ENCODE measurements at regions not wholly inside any gene's neighbourhood (a gene's known extent, or its start where the extent isn't known, plus 50 kb on each side); places are given as distances from the start of the nearest gene placed in this dataset.
"Not testable (repeated sequence)": the region's sequence is repeated elsewhere in the genome, so short reads cannot be mapped to it uniquely, and the experiment has no call there.

GRCh38 chr1:187054862-187055757, 226.4 kb downstream of the PLA2G4A start:
- H3K4me1 ChIP-seq (ENCODE audit: control insufficient read depth, insufficient read depth, low read length): no peaks in the 10 kb centered on the region
- H3K9me3 ChIP-seq (ENCODE audit: control insufficient read depth, low read length): no peaks in the 10 kb centered on the region
- no peak overlapping the region for H3K27ac ChIP-seq (ENCODE audit: insufficient read depth, low read depth, low read length, poor library complexity, severe bottlenecking)
- no peaks in the 10 kb centered on the region for H3K36me3 ChIP-seq (ENCODE audit: control insufficient read depth, insufficient read depth, low read length)
- H3K27me3 ChIP-seq (ENCODE audit: control insufficient read depth, insufficient read depth, low read length, poor library complexity, severe bottlenecking): no peaks in the 10 kb centered on the region
- WGBS, 2 experiments: 92 to 93% methylated on average over 1 to 2 of the region's 3 CpGs
- H3K4me3 ChIP-seq (ENCODE audit: insufficient read depth, low read depth, low read length): no peak overlapping the region

GRCh38 chr1:187063271-187063670, 234.5 kb downstream of the PLA2G4A start:
- H3K4me3 ChIP-seq (ENCODE audit: insufficient read depth, low read depth, low read length): no peak overlapping the region
- no peaks in the 10 kb centered on the region for H3K27me3 ChIP-seq (ENCODE audit: control insufficient read depth, insufficient read depth, low read length, poor library complexity, severe bottlenecking)
- no peaks in the 10 kb centered on the region for H3K4me1 ChIP-seq (ENCODE audit: control insufficient read depth, insufficient read depth, low read length)
- H3K27ac ChIP-seq (ENCODE audit: insufficient read depth, low read depth, low read length, poor library complexity, severe bottlenecking): no peak overlapping the region
- WGBS, 2 experiments: 71 to 90% methylated on average over 1 of the region's 2 CpGs
- no peaks in the 10 kb centered on the region for H3K36me3 ChIP-seq (ENCODE audit: control insufficient read depth, insufficient read depth, low read length)
- H3K9me3 ChIP-seq (ENCODE audit: control insufficient read depth, low read length): no peaks in the 10 kb centered on the region

GRCh38 chr1:187067160-187067559, 238.4 kb downstream of the PLA2G4A start:
- Histone ChIP-seq H3K4me3 (ENCODE audit: insufficient read depth, low read depth, low read length) (no peak overlapping the region), H3K27ac (ENCODE audit: insufficient read depth, low read depth, low read length, poor library complexity, severe bottlenecking) (no peak overlapping the region), H3K36me3 (ENCODE audit: control insufficient read depth, insufficient read depth, low read length) (no peaks in the 10 kb centered on the region)

GRCh38 chr1:187070076-187070475, 241.3 kb downstream of the PLA2G4A start:
- H3K4me1 ChIP-seq (ENCODE audit: control insufficient read depth, insufficient read depth, low read length): peaks cover 4% of the 10 kb centered on the region
- no peaks in the 10 kb centered on the region for H3K9me3 ChIP-seq (ENCODE audit: control insufficient read depth, low read length)
- no peak overlapping the region for H3K27ac ChIP-seq (ENCODE audit: insufficient read depth, low read depth, low read length, poor library complexity, severe bottlenecking)
- no peaks in the 10 kb centered on the region for H3K36me3 ChIP-seq (ENCODE audit: control insufficient read depth, insufficient read depth, low read length)
- no peaks in the 10 kb centered on the region for H3K27me3 ChIP-seq (ENCODE audit: control insufficient read depth, insufficient read depth, low read length, poor library complexity, severe bottlenecking)
- H3K4me3 ChIP-seq (ENCODE audit: insufficient read depth, low read depth, low read length): no peak overlapping the region
- 63 to 66% methylated on average over 3 of the region's 3 CpGs for WGBS, 2 experiments

More at GRCh38 chr1:187067160-187067559, 238.4 kb downstream of the PLA2G4A start:
- Histone ChIP-seq H3K27me3 (ENCODE audit: control insufficient read depth, insufficient read depth, low read length, poor library complexity, severe bottlenecking) (no peaks in the 10 kb centered on the region), H3K4me1 (ENCODE audit: control insufficient read depth, insufficient read depth, low read length) (peaks cover 4% of the 10 kb centered on the region), H3K9me3 (ENCODE audit: control insufficient read depth, low read length) (no peaks in the 10 kb centered on the region)
- 83 to 100% methylated on average over 1 of the region's 1 CpG for WGBS, 2 experiments

- not testable (repeated sequence) for H3K27ac ChIP-seq (ENCODE audit: insufficient read depth, low read depth, low read length, poor library complexity, severe bottlenecking); H3K4me1 ChIP-seq (ENCODE audit: control insufficient read depth, insufficient read depth, low read length); H3K27me3 ChIP-seq (ENCODE audit: control insufficient read depth, insufficient read depth, low read length, poor library complexity, severe bottlenecking); H3K9me3 ChIP-seq (ENCODE audit: control insufficient read depth, low read length); H3K4me3 ChIP-seq (ENCODE audit: insufficient read depth, low read depth, low read length); H3K36me3 ChIP-seq (ENCODE audit: control insufficient read depth, insufficient read depth, low read length)
- WGBS, 2 experiments: 94 to 96% methylated on average over 28 of the region's 29 CpGs
Observed at GRCh38 chr1:187072262-187073034, 243.7 kb downstream of the PLA2G4A start.

- not testable (repeated sequence) for H3K27ac ChIP-seq (ENCODE audit: insufficient read depth, low read depth, low read length, poor library complexity, severe bottlenecking); H3K36me3 ChIP-seq (ENCODE audit: control insufficient read depth, insufficient read depth, low read length); H3K4me1 ChIP-seq (ENCODE audit: control insufficient read depth, insufficient read depth, low read length); H3K9me3 ChIP-seq (ENCODE audit: control insufficient read depth, low read length); H3K27me3 ChIP-seq (ENCODE audit: control insufficient read depth, insufficient read depth, low read length, poor library complexity, severe bottlenecking); H3K4me3 ChIP-seq (ENCODE audit: insufficient read depth, low read depth, low read length)
- 92 to 94% methylated on average over 13 of the region's 13 CpGs for WGBS, 2 experiments
Observed at GRCh38 chr1:187073035-187073560, 244.3 kb downstream of the PLA2G4A start.

GRCh38 chr1:187073634-187074245, 245.0 kb downstream of the PLA2G4A start:
- WGBS, 2 experiments: 96% methylated on average over 35 of the region's 35 CpGs
- H3K4me3 ChIP-seq (ENCODE audit: insufficient read depth, low read depth, low read length): not testable (repeated sequence)

GRCh38 chr1:187074445-187075048, 245.8 kb downstream of the PLA2G4A start:
- no peaks in the 10 kb centered on the region for H3K9me3 ChIP-seq (ENCODE audit: control insufficient read depth, low read length)
- H3K36me3 ChIP-seq (ENCODE audit: control insufficient read depth, insufficient read depth, low read length): no peaks in the 10 kb centered on the region
- H3K4me1 ChIP-seq (ENCODE audit: control insufficient read depth, insufficient read depth, low read length): peaks cover 4% of the 10 kb centered on the region
- 93 to 95% methylated on average over 10 of the region's 10 CpGs for WGBS, 2 experiments
- H3K4me3 ChIP-seq (ENCODE audit: insufficient read depth, low read depth, low read length): no peak overlapping the region
- no peak overlapping the region for H3K27ac ChIP-seq (ENCODE audit: insufficient read depth, low read depth, low read length, poor library complexity, severe bottlenecking)
- no peaks in the 10 kb centered on the region for H3K27me3 ChIP-seq (ENCODE audit: control insufficient read depth, insufficient read depth, low read length, poor library complexity, severe bottlenecking)

More at GRCh38 chr1:187073634-187074245, 245.0 kb downstream of the PLA2G4A start:
- not testable (repeated sequence) for H3K27me3 ChIP-seq (ENCODE audit: control insufficient read depth, insufficient read depth, low read length, poor library complexity, severe bottlenecking); H3K36me3 ChIP-seq (ENCODE audit: control insufficient read depth, insufficient read depth, low read length); H3K27ac ChIP-seq (ENCODE audit: insufficient read depth, low read depth, low read length, poor library complexity, severe bottlenecking); H3K9me3 ChIP-seq (ENCODE audit: control insufficient read depth, low read length); H3K4me1 ChIP-seq (ENCODE audit: control insufficient read depth, insufficient read depth, low read length)

GRCh38 chr1:187076922-187077321, 248.2 kb downstream of the PLA2G4A start:
- H3K27me3 ChIP-seq (ENCODE audit: control insufficient read depth, insufficient read depth, low read length, poor library complexity, severe bottlenecking): no peaks in the 10 kb centered on the region
- no peak overlapping the region for H3K27ac ChIP-seq (ENCODE audit: insufficient read depth, low read depth, low read length, poor library complexity, severe bottlenecking)
- no peak overlapping the region for H3K4me3 ChIP-seq (ENCODE audit: insufficient read depth, low read depth, low read length)
- H3K36me3 ChIP-seq (ENCODE audit: control insufficient read depth, insufficient read depth, low read length): no peaks in the 10 kb centered on the region
- WGBS, 2 experiments: 91% methylated on average over 1 of the region's 2 CpGs; no CpG with 5 or more reads in 1 of the 2 experiments
- no peaks in the 10 kb centered on the region for H3K4me1 ChIP-seq (ENCODE audit: control insufficient read depth, insufficient read depth, low read length)
- H3K9me3 ChIP-seq (ENCODE audit: control insufficient read depth, low read length): no peaks in the 10 kb centered on the region
